Stimulated activated CD4-positive, alpha-beta T cell treated with anti-CD3 and anti-CD28 coated beads, Interleukin-12 subunit alpha, Interleukin-12 subunit beta, amount 100 ng/mL, for 4 hours (primary cell): ENCODE measurements at regions not wholly inside any gene's neighbourhood (a gene's known extent, or its start where the extent isn't known, plus 50 kb on each side); places are given as distances from the start of the nearest gene placed in this dataset.
A peak's percentile ranks its signal among the peaks of the same experiment; 100 is the strongest.

ENCODE experiments used
- DNase-seq: peaks from one replicate; pipeline ENCODE4 v3.0.0-alpha.2; 2020

GRCh38 chr14:106812788-106813476 lies 1286.5 kb downstream of the TMEM121 start:
- no peak for DNase-seq

- DNase-seq: no peak
Measured at GRCh38 chr14:106813477-106813823, 1287.1 kb downstream of the TMEM121 start.

GRCh38 chr14:106820119-106820518 lies 1293.7 kb downstream of the TMEM121 start:
- no peak for DNase-seq

GRCh38 chr14:106821119-106821518 lies 1294.7 kb downstream of the TMEM121 start:
- DNase-seq: no peak

GRCh38 chr14:106822905-106823304 lies 1296.5 kb downstream of the TMEM121 start:
- no peak for DNase-seq

GRCh38 chr14:106823552-106823951 lies 1297.2 kb downstream of the TMEM121 start:
- DNase-seq: no peak

GRCh38 chr14:106826833-106827369 lies 1300.5 kb downstream of the TMEM121 start:
- no peak for DNase-seq

GRCh38 chr14:106831322-106831720 lies 1304.9 kb downstream of the TMEM121 start:
- DNase-seq: peak; percentile 45

- no peak for DNase-seq
Measured at GRCh38 chr14:106837870-106838269, 1311.5 kb downstream of the TMEM121 start.

GRCh38 chr14:106838991-106839769 lies 1312.8 kb downstream of the TMEM121 start:
- no peak for DNase-seq

- no peak for DNase-seq
Measured at GRCh38 chr14:106840258-106840657, 1313.9 kb downstream of the TMEM121 start.

- no peak for DNase-seq
Measured at GRCh38 chr14:106840991-106841390, 1314.6 kb downstream of the TMEM121 start.

GRCh38 chr14:106841701-106842100 lies 1315.3 kb downstream of the TMEM121 start:
- no peak for DNase-seq

- no peak for DNase-seq
Measured at GRCh38 chr14:106842687-106843086, 1316.3 kb downstream of the TMEM121 start.

- DNase-seq: no peak
Measured at GRCh38 chr14:106843386-106843785, 1317.0 kb downstream of the TMEM121 start.

- peak; percentile 25 for DNase-seq
Measured at GRCh38 chr14:106843951-106844483, 1317.6 kb downstream of the TMEM121 start.

GRCh38 chr14:106844608-106845285 lies 1318.4 kb downstream of the TMEM121 start:
- peak; percentile 51 for DNase-seq

- peak; percentile 19 for DNase-seq
Measured at GRCh38 chr14:106845286-106846087, 1319.1 kb downstream of the TMEM121 start.

- DNase-seq: no peak
Measured at GRCh38 chr14:106846218-106846617, 1319.8 kb downstream of the TMEM121 start.

GRCh38 chr14:106848330-106849121 lies 1322.1 kb downstream of the TMEM121 start:
- DNase-seq: no peak
